ENCODE measurements at regions not wholly inside any gene's neighbourhood (a gene's known extent, or its start where the extent isn't known, plus 50 kb on each side); places are given as distances from the start of the nearest gene placed in this dataset.

- ATAC-seq (no peak), DNase-seq (ENCODE audit: low spot score) (no peak)
- no peak for TF ChIP-seq OVOL2 (CRISPR knock-in tag; IDR thresholded peaks at IDR 0.05; ENCODE audit: borderline replicate concordance)
- TF ChIP-seq FOXK1 (CRISPR knock-in tag; IDR thresholded peaks at IDR 0.05) = no peak
- no peak for TF ChIP-seq TEAD4 (CRISPR knock-in tag; IDR thresholded peaks at IDR 0.05)
- no peak for TF ChIP-seq ATF6 (CRISPR knock-in tag; IDR thresholded peaks at IDR 0.05)
- TF ChIP-seq NFYB (CRISPR knock-in tag; conservative IDR thresholded peaks at IDR 0.05; ENCODE audit: low read depth) = no peak
- TF ChIP-seq ZNF425 (CRISPR knock-in tag; conservative IDR thresholded peaks at IDR 0.05) = no peak
- TF ChIP-seq JUN (CRISPR knock-in tag; IDR thresholded peaks at IDR 0.05) = no peak
- TF ChIP-seq ZNF263 (CRISPR knock-in tag; IDR thresholded peaks at IDR 0.05; ENCODE audit: low read depth) = no peak
- no peak for TF ChIP-seq ZBTB21 (CRISPR knock-in tag; IDR thresholded peaks at IDR 0.05; ENCODE audit: borderline replicate concordance)
- ChIA-PET POLR2A (no interaction called here), CTCF (no interaction called here)
- Mint-ChIP-seq H3K36me3 (peaks cover 4% of the 10 kb centered on the region), H3K4me3 (no peak overlapping the region), H3K4me1 (peaks cover 32% of the 10 kb centered on the region), H3K27me3 (ENCODE audit: low read depth) (no peaks in the 10 kb centered on the region), H3K9me3 (peaks cover 4% of the 10 kb centered on the region), H3K27ac (no peak overlapping the region)
These were observed 50.4 kb downstream of the HAPSTR1 start for GRCh38 chr16:9141813-9142212.

- ChIA-PET CTCF (interaction anchor here (0.6 to 1.2 kb wide), 4 partner anchors 10 to 1418 kb away, joined by 3 to 4 read pairs (median 3); no protein-coding TSS in a partner anchor), POLR2A (no interaction called here)
- Mint-ChIP-seq H3K9me3 (peaks cover 4% of the 10 kb centered on the region), H3K36me3 (peaks cover 4% of the 10 kb centered on the region), H3K27ac (no peak overlapping the region), H3K27me3 (ENCODE audit: low read depth) (no peaks in the 10 kb centered on the region), H3K4me1 (peaks cover 34% of the 10 kb centered on the region), H3K4me3 (no peak overlapping the region)
- no peak for DNase-seq (ENCODE audit: low spot score)
- no peak for TF ChIP-seq ZNF423 (CRISPR knock-in tag; IDR thresholded peaks at IDR 0.05)
- no peak for TF ChIP-seq ELF4 (CRISPR knock-in tag; IDR thresholded peaks at IDR 0.05; ENCODE audit: low read depth)
- TF ChIP-seq JAZF1 (CRISPR knock-in tag; IDR thresholded peaks at IDR 0.05) = no peak
- TF ChIP-seq TEAD1 (CRISPR knock-in tag; IDR thresholded peaks at IDR 0.05) = no peak
- no peak for TF ChIP-seq GTF2I (CRISPR knock-in tag; conservative IDR thresholded peaks at IDR 0.05)
- no peak for TF ChIP-seq ZNF263 (CRISPR knock-in tag; IDR thresholded peaks at IDR 0.05; ENCODE audit: low read depth)
- TF ChIP-seq ZNF317 (CRISPR knock-in tag; IDR thresholded peaks at IDR 0.05; ENCODE audit: borderline replicate concordance, low read depth) = no peak
- no peak for TF ChIP-seq STAT6 (CRISPR knock-in tag; conservative IDR thresholded peaks at IDR 0.05; ENCODE audit: low read depth)
- TF ChIP-seq RORB (CRISPR knock-in tag; IDR thresholded peaks at IDR 0.05) = no peak
- ATAC-seq = no peak
These were observed 52.7 kb downstream of the HAPSTR1 start for GRCh38 chr16:9144106-9144505.

Data from WTC11 (cell line).